ENCODE measurements at regions not wholly inside any gene's neighbourhood (a gene's known extent, or its start where the extent isn't known, plus 50 kb on each side); places are given as distances from the start of the nearest gene placed in this dataset.

- no peak overlapping the region for H3K4me3 ChIP-seq
- H3K27ac ChIP-seq (replicated peaks in 1 of 4): no peak overlapping the region
- WGBS: 72% methylated on average over 6 of the region's 6 CpGs
- no peaks in the 10 kb centered on the region for H3K9me3 ChIP-seq
- no peaks in the 10 kb centered on the region for H3K36me3 ChIP-seq
- H3K4me1 ChIP-seq: no peaks in the 10 kb centered on the region
- no peak for DNase-seq (ENCODE audit: extremely low spot score)
- intact Hi-C loops (cut with DNase I): loop anchor here (10.0 kb wide), 1 partner anchor 273 kb away; the partner anchor contains the start of gene SMC5
- no peak for TF ChIP-seq POLR2A (IDR thresholded peaks at IDR 0.05; ENCODE audit: low read depth)
- no peak for TF ChIP-seq EP300 (IDR thresholded peaks at IDR 0.05)
- TF ChIP-seq POLR2AphosphoS5 (IDR thresholded peaks at IDR 0.05): no peak
- TF ChIP-seq CTCF (IDR thresholded peaks at IDR 0.05): no peak
- H3K27me3 ChIP-seq: no peaks in the 10 kb centered on the region
Measured at GRCh38 chr9:69981686-69982445, 61.8 kb upstream of the MAMDC2 start.

- Histone ChIP-seq H3K4me1 (no peaks in the 10 kb centered on the region), H3K9me3 (no peaks in the 10 kb centered on the region), H3K27ac (replicated peaks in 1 of 4) (no peak overlapping the region), H3K27me3 (no peaks in the 10 kb centered on the region), H3K36me3 (no peaks in the 10 kb centered on the region), H3K4me3 (no peak overlapping the region)
- TF ChIP-seq CTCF (IDR thresholded peaks at IDR 0.05) (no peak), EP300 (IDR thresholded peaks at IDR 0.05) (no peak), POLR2A (IDR thresholded peaks at IDR 0.05; ENCODE audit: low read depth) (no peak), POLR2AphosphoS5 (IDR thresholded peaks at IDR 0.05) (no peak)
- WGBS: 93% methylated on average over 3 of the region's 3 CpGs
- DNase-seq (ENCODE audit: extremely low spot score): no peak
- intact Hi-C loops (cut with DNase I): loop anchor here (10.0 kb wide), 1 partner anchor 270 kb away; the partner anchor contains the start of gene SMC5
Measured at GRCh38 chr9:69984831-69985230, 58.8 kb upstream of the MAMDC2 start.

GRCh38 chr9:69985971-69986370 is 57.7 kb upstream of the MAMDC2 start:
- H3K4me3 ChIP-seq: no peak overlapping the region
- no peak overlapping the region for H3K27ac ChIP-seq (replicated peaks in 1 of 4)
- no peak for DNase-seq (ENCODE audit: extremely low spot score)
- no peaks in the 10 kb centered on the region for H3K9me3 ChIP-seq
- TF ChIP-seq POLR2A (IDR thresholded peaks at IDR 0.05; ENCODE audit: low read depth) (no peak), EP300 (IDR thresholded peaks at IDR 0.05) (no peak), POLR2AphosphoS5 (IDR thresholded peaks at IDR 0.05) (no peak), CTCF (IDR thresholded peaks at IDR 0.05) (no peak)
- H3K27me3 ChIP-seq: no peaks in the 10 kb centered on the region
- intact Hi-C loops (cut with DNase I): loop anchor here (10.0 kb wide), 1 partner anchor 269 kb away; the partner anchor contains the start of gene SMC5
- no peaks in the 10 kb centered on the region for H3K4me1 ChIP-seq
- WGBS: 88% methylated on average over 2 of the region's 2 CpGs
- H3K36me3 ChIP-seq: no peaks in the 10 kb centered on the region

- no peaks in the 10 kb centered on the region for H3K36me3 ChIP-seq
- no peaks in the 10 kb centered on the region for H3K4me1 ChIP-seq
- no peak overlapping the region for H3K4me3 ChIP-seq
- intact Hi-C loops (cut with DNase I): loop anchor here (10.0 kb wide), 1 partner anchor 268 kb away; the partner anchor contains the start of gene SMC5
- no peak for TF ChIP-seq CTCF (IDR thresholded peaks at IDR 0.05)
- TF ChIP-seq POLR2A (IDR thresholded peaks at IDR 0.05; ENCODE audit: low read depth): no peak
- no peak for TF ChIP-seq POLR2AphosphoS5 (IDR thresholded peaks at IDR 0.05)
- TF ChIP-seq EP300 (IDR thresholded peaks at IDR 0.05): no peak
- no peak for DNase-seq (ENCODE audit: extremely low spot score)
- no peaks in the 10 kb centered on the region for H3K9me3 ChIP-seq
- WGBS: 60% methylated on average over 5 of the region's 5 CpGs
- H3K27ac ChIP-seq (replicated peaks in 1 of 4): no peak overlapping the region
- no peaks in the 10 kb centered on the region for H3K27me3 ChIP-seq
Measured at GRCh38 chr9:69986970-69987369, 56.7 kb upstream of the MAMDC2 start.
